Fibroblast of villous mesenchyme (primary cell): ENCODE measurements at regions not wholly inside any gene's neighbourhood (a gene's known extent, or its start where the extent isn't known, plus 50 kb on each side); places are given as distances from the start of the nearest gene placed in this dataset.

Source experiments
- DNase-seq: peaks from one replicate; pipeline ENCODE4 v3.0.0-alpha.2; 2010; ENCODE audit warnings: low read depth
- H3K4me3 ChIP-seq: 2 replicates; pipeline ENCODE4 v1.5.1; 2011; ENCODE audit warnings: low read depth, mild to moderate bottlenecking, low read length
- CTCF ChIP-seq: IDR thresholded peaks from 2 replicates; pipeline ENCODE4 v1.5.1; 2012; ENCODE audit warnings: low read depth, mild to moderate bottlenecking, low read length; ENCODE audit not compliant: insufficient read depth

GRCh38 chr10:21080261-21080660 lies 183.2 kb upstream of the NEBL start:
- no peak for DNase-seq
- H3K4me3 ChIP-seq = no peak overlapping the region
- no peak for TF ChIP-seq CTCF

GRCh38 chr10:21079330-21079658 lies 182.2 kb upstream of the NEBL start:
- no peak for TF ChIP-seq CTCF
- DNase-seq = no peak
- H3K4me3 ChIP-seq = no peak overlapping the region

DNA sequence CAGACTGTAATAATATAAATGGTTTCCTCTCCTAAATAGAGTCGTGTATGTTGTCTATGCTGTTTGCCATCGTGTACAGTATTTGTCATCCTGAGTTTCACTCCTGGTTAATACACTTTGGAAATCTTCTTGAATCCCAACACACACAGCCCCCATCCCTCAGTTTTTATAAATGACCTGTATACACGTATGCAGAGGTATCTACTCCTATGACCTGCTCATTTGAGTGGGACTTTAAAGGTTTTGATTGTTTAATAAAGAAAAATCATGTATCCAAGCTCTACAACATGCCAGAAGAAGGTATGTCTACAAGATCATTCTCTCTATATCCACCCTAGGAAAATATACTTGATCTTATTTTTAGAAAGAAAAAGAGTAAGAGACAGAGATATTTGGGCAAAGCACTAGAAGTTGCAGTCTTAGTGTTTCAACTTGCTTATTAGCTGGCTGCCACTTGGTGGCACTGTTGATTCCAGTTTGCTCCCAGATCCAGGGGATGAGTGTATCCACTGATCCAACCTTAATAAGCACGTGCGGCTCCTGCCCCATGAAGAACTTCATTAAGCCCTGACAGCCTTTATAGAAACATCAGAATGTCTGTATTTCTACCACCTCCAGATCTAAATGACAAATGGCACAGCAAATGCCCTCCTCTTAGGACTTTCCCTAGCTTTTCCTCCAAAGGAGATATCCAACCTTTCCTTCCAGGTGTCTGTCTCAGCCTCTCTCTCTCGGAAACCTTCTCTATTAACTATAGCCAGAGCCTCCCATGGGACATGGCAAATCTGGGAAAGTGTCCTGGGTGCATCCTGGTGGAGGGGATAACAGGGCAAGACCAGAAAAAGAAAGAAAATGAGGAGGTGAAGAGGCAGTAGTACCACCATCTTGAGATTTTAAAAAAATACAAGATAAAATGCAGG lies 181.6 kb upstream of the NEBL start:
- DNase-seq = peak; percentile 61
- TF ChIP-seq CTCF = peak; percentile 76

GRCh38 chr10:21077681-21078080 lies 180.6 kb upstream of the NEBL start:
- H3K4me3 ChIP-seq = no peak overlapping the region
- DNase-seq = no peak
- TF ChIP-seq CTCF = no peak

More for the DNA sequence above, 181.6 kb upstream of the NEBL start:
- no peak overlapping the region for H3K4me3 ChIP-seq

- no peak for DNase-seq
- H3K4me3 ChIP-seq = no peak overlapping the region
- TF ChIP-seq CTCF = no peak
Measured at GRCh38 chr10:21076381-21076780, 179.3 kb upstream of the NEBL start.

- no peak for DNase-seq
- H3K4me3 ChIP-seq = no peak overlapping the region
- TF ChIP-seq CTCF = no peak
Measured at GRCh38 chr10:21075880-21076279, 178.8 kb upstream of the NEBL start.
